SK-N-SH (cell line): ENCODE measurements at regions not wholly inside any gene's neighbourhood (a gene's known extent, or its start where the extent isn't known, plus 50 kb on each side); places are given as distances from the start of the nearest gene placed in this dataset.

ENCODE experiments used
- CTCF ChIA-PET: fragments of 300-600, 350-600 bp; formaldehyde crosslinking; extraction: SDS; loops from one replicate; lab custom pipeline; 2021; lab: Yijun Ruan, JAX
- POLR2A ChIA-PET: fragments of 350-600 bp; sonication (Branson Sonifier 250); formaldehyde crosslinking; extraction: SDS; loops from one replicate; lab custom pipeline; 2020; ENCODE audit warnings: antibody characterized with exemption, inconsistent platforms; lab: Yijun Ruan, JAX
- DNase-seq: peaks from one replicate; pipeline ENCODE4 v3.0.0; 2012
- H2AFZ ChIP-seq: fragments of 200-600 bp; sonication (generic); 2 replicates; pipeline ENCODE4 v1.8.1; 2016; ENCODE audit warnings: antibody characterized with exemption, mild to moderate bottlenecking, low read depth
- H3F3A ChIP-seq: fragments of 200-600 bp; sonication (generic); replicated peaks from 2 replicates; pipeline ENCODE3; 2016; ENCODE audit warnings: antibody characterized with exemption, mild to moderate bottlenecking; ENCODE audit not compliant: insufficient read depth
- H3K27ac ChIP-seq, 2 experiments: fragments of 200-500 bp in 1 of 2; fragments of 200-600 bp in 1 of 2; sonication (Bioruptor generic) in 1 of 2; sonication (generic), shearing (Covaris generic) in 1 of 2; 2 replicates each; pipeline versions ENCODE4 v1.5.1 to v1.6.1; 2014 to 2016; ENCODE audit warnings: low read depth in 2 of 2, inconsistent platforms in 1 of 2, low read length in 1 of 2, mild to moderate bottlenecking in 1 of 2, mixed read lengths in 1 of 2
- H3K27me3 ChIP-seq: fragments of 200-600 bp; sonication (generic), shearing (Covaris generic); 2 replicates; pipeline ENCODE4 v1.6.1; 2016; ENCODE audit warnings: mixed run types; ENCODE audit not compliant: insufficient read depth
- H3K36me3 ChIP-seq, 2 experiments: fragments of 200-500 bp in 1 of 2; fragments of 200-600 bp in 1 of 2; sonication (Bioruptor generic) in 1 of 2; sonication (generic) in 1 of 2; replicated peaks in 1 of 2; 2 replicates each; pipeline versions ENCODE3 to v1.5.1; 2014 to 2016; ENCODE audit warnings: low read length in 1 of 2, mild to moderate bottlenecking in 1 of 2; ENCODE audit not compliant: insufficient read depth in 2 of 2, control insufficient read depth in 1 of 2
- H3K4me1 ChIP-seq, 2 experiments: fragments of 200-500 bp in 1 of 2; fragments of 200-600 bp in 1 of 2; sonication (Bioruptor generic) in 1 of 2; sonication (generic), shearing (Covaris generic) in 1 of 2; 2 replicates each; pipeline versions ENCODE4 v1.5.1 to v1.6.1; 2014 to 2016; ENCODE audit warnings: low read depth in 1 of 2, low read length in 1 of 2, mixed run types in 1 of 2; ENCODE audit not compliant: insufficient read depth in 2 of 2, control insufficient read depth in 1 of 2
- H3K4me2 ChIP-seq: fragments of 200-600 bp; sonication (generic), shearing (Covaris generic); 2 replicates; pipeline ENCODE4 v1.6.1; 2017; ENCODE audit warnings: mixed run types
- H3K4me3 ChIP-seq, 2 experiments: fragments of 200-500 bp in 1 of 2; fragments of 200-600 bp in 1 of 2; sonication (Bioruptor generic) in 1 of 2; sonication (generic), shearing (Covaris generic) in 1 of 2; 2 replicates each; pipeline versions ENCODE4 v1.5.1 to v1.8.1; 2014 to 2016; ENCODE audit warnings: low read depth in 2 of 2, inconsistent platforms in 1 of 2, low read length in 1 of 2, mild to moderate bottlenecking in 1 of 2, mixed read lengths in 1 of 2, moderate library complexity in 1 of 2
- H3K79me2 ChIP-seq: fragments of 200-600 bp; sonication (generic); 2 replicates; pipeline ENCODE4 v1.8.1; 2017; ENCODE audit warnings: mild to moderate bottlenecking; ENCODE audit not compliant: insufficient read depth
- H3K9ac ChIP-seq: fragments of 200-600 bp; sonication (generic); 2 replicates; pipeline ENCODE4 v1.6.1; 2017; ENCODE audit warnings: mixed run types
- H3K9me2 ChIP-seq: fragments of 200-600 bp; sonication (generic); 2 replicates; pipeline ENCODE4 v1.6.1; 2017; ENCODE audit warnings: mixed run types
- H3K9me3 ChIP-seq: fragments of 200-600 bp; sonication (generic); 2 replicates; pipeline ENCODE4 v1.6.1; 2017; ENCODE audit warnings: mixed run types, mild to moderate bottlenecking, moderate library complexity
- H4K20me1 ChIP-seq: fragments of 200-600 bp; sonication (generic); 2 replicates; pipeline ENCODE4 v1.6.1; 2017; ENCODE audit warnings: mild to moderate bottlenecking, mixed run types; ENCODE audit not compliant: insufficient read depth
- CHD2 ChIP-seq: fragments of 150-350 bp; IDR thresholded peaks from 2 replicates; pipeline ENCODE4 v1.6.1; 2018; ENCODE audit warnings: low read length; ENCODE audit not compliant: partially characterized antibody
- CTCF ChIP-seq: fragments of 200-600 bp; sonication (generic); IDR thresholded peaks from 2 replicates; pipeline ENCODE4 v1.6.1; 2017; ENCODE audit warnings: antibody characterized with exemption, mild to moderate bottlenecking, moderate library complexity
- ELF1 ChIP-seq: IDR thresholded peaks from 2 replicates; pipeline ENCODE4 v1.4.0; 2012
- FOSL2 ChIP-seq: IDR thresholded peaks from 2 replicates; pipeline ENCODE4 v1.4.0; 2012; ENCODE audit warnings: low read depth, mild to moderate bottlenecking, moderate library complexity, borderline replicate concordance
- FOXJ3 ChIP-seq: sonication (generic); formaldehyde crosslinking; IDR thresholded peaks from 2 replicates; pipeline ENCODE4 v1.5.1; 2020; ENCODE audit warnings: mild to moderate bottlenecking, missing genetic modification reagents
- FOXM1 ChIP-seq: IDR thresholded peaks from 2 replicates; pipeline ENCODE4 v1.4.0; 2012; ENCODE audit warnings: low read depth, mild to moderate bottlenecking
- GABPA ChIP-seq: IDR thresholded peaks from 2 replicates; pipeline ENCODE4 v1.4.0; 2012; ENCODE audit warnings: low read depth, mild to moderate bottlenecking
- GATA2 ChIP-seq: sonication (generic); formaldehyde crosslinking; IDR thresholded peaks from 2 replicates; pipeline ENCODE4 v1.5.0; 2020; ENCODE audit warnings: mild to moderate bottlenecking, missing genetic modification reagents
- JUND ChIP-seq: IDR thresholded peaks from 2 replicates; pipeline ENCODE4 v1.4.0; 2012
- RCOR1 ChIP-seq: fragments of 150-350 bp; IDR thresholded peaks from 2 replicates; pipeline ENCODE4 v1.6.1; 2017; ENCODE audit warnings: antibody characterized with exemption, low read length
- RFX5 ChIP-seq: IDR thresholded peaks from 2 replicates; pipeline ENCODE4 v1.6.1; 2012; ENCODE audit warnings: mild to moderate bottlenecking, improper control_type of control experiment, low read length
- SIN3A ChIP-seq: IDR thresholded peaks from 2 replicates; pipeline ENCODE4 v1.6.1; 2012; ENCODE audit warnings: low read depth, mild to moderate bottlenecking, low read length, moderate library complexity, borderline replicate concordance
- TCF12 ChIP-seq: IDR thresholded peaks from 2 replicates; pipeline ENCODE4 v1.4.0; 2012
- USF2 ChIP-seq: fragments of 150-350 bp; IDR thresholded peaks from 2 replicates; pipeline ENCODE4 v1.6.1; 2017; ENCODE audit warnings: antibody characterized with exemption, low read length, low read depth, borderline replicate concordance
- ZBTB33 ChIP-seq: IDR thresholded peaks from 2 replicates; pipeline ENCODE4 v1.4.0; 2012; ENCODE audit warnings: low read depth, borderline replicate concordance
- WGBS: methylation state at CpG from one replicate; pipeline ENCODE4 v1.1.6; 2017; ENCODE audit warnings: low lambda C conversion rate; 5-methylcytosine and 5-hydroxymethylcytosine counted together

GRCh38 chr13:42378383-42378780 lies 106.4 kb downstream of the AKAP11 start (continued):
- TF ChIP-seq RCOR1 = no peak

- H2AFZ ChIP-seq = no peak overlapping the region
- TF ChIP-seq ELF1 (no peak), ZBTB33 (no peak)
- no peaks in the 10 kb centered on the region for H3K27me3 ChIP-seq
- no peaks in the 10 kb centered on the region for H3K9me2 ChIP-seq
- no peaks in the 10 kb centered on the region for H3K9me3 ChIP-seq
- DNase-seq = no peak
- no peak overlapping the region for H3K27ac ChIP-seq
- ChIA-PET CTCF (interaction anchor here (0.5 kb wide), 1 partner anchor 11 kb away, joined by 3 read pairs; no protein-coding TSS in a partner anchor), POLR2A (no interaction called here)
- no peaks in the 10 kb centered on the region for H3K36me3 ChIP-seq
- H3K4me2 ChIP-seq = no peak overlapping the region
- no peaks in the 10 kb centered on the region for H4K20me1 ChIP-seq
- no peaks in the 10 kb centered on the region for H3F3A ChIP-seq
- no peaks in the 10 kb centered on the region for H3K4me1 ChIP-seq
- no peak overlapping the region for H3K4me3 ChIP-seq
- H3K79me2 ChIP-seq = no peaks in the 10 kb centered on the region
- WGBS = 36% methylated on average over 1 of the region's 1 CpG
- H3K9ac ChIP-seq = no peak overlapping the region
These were observed 107.3 kb downstream of the AKAP11 start for GRCh38 chr13:42379241-42379640.

GRCh38 chr13:42380420-42381164 lies 108.6 kb downstream of the AKAP11 start:
- WGBS = 54% methylated on average over 12 of the region's 12 CpGs
- TF ChIP-seq TCF12 = no peak
- no peak for TF ChIP-seq FOXJ3
- CTCF ChIA-PET = no interaction called here
- Histone ChIP-seq H3K9ac (no peak overlapping the region), H3K36me3 (no peaks in the 10 kb centered on the region), H3K9me3 (no peaks in the 10 kb centered on the region), H3K27ac (no peak overlapping the region), H3K4me2 (no peak overlapping the region), H3K4me3 (no peak overlapping the region), H3K4me1 (no peaks in the 10 kb centered on the region), H3K79me2 (no peaks in the 10 kb centered on the region), H4K20me1 (no peaks in the 10 kb centered on the region), H3K9me2 (no peaks in the 10 kb centered on the region), H3K27me3 (no peaks in the 10 kb centered on the region), H2AFZ (no peak overlapping the region), H3F3A (no peaks in the 10 kb centered on the region)
- DNase-seq = no peak
- POLR2A ChIA-PET = no interaction called here

GRCh38 chr13:42381165-42381425 lies 109.1 kb downstream of the AKAP11 start:
- Histone ChIP-seq H3K9me2 (no peaks in the 10 kb centered on the region), H3F3A (no peaks in the 10 kb centered on the region), H3K36me3 (no peaks in the 10 kb centered on the region), H3K4me1 (no peaks in the 10 kb centered on the region), H3K27ac (no peak overlapping the region), H3K4me2 (no peak overlapping the region), H4K20me1 (no peaks in the 10 kb centered on the region), H3K9ac (no peak overlapping the region), H3K4me3 (no peak overlapping the region), H3K9me3 (no peaks in the 10 kb centered on the region), H3K79me2 (no peaks in the 10 kb centered on the region), H2AFZ (no peak overlapping the region)
- ChIA-PET CTCF (no interaction called here), POLR2A (no interaction called here)
- DNase-seq = no peak
- no peak for TF ChIP-seq RCOR1
- no peak for TF ChIP-seq USF2
- no peak for TF ChIP-seq SIN3A
- no peak for TF ChIP-seq JUND
- no peak for TF ChIP-seq FOXM1
- TF ChIP-seq GATA2 (CRISPR knock-in tag) = no peak
- no peak for TF ChIP-seq RFX5
- TF ChIP-seq CHD2 = no peak
- TF ChIP-seq FOXJ3 = no peak
- TF ChIP-seq TCF12 = no peak
- TF ChIP-seq FOSL2 = no peak
- no peak for TF ChIP-seq GABPA
- TF ChIP-seq CTCF = no peak
- TF ChIP-seq, all 33 proteins: peak for 0
- 40% methylated on average over 1 of the region's 4 CpGs for WGBS
- no peaks in the 10 kb centered on the region for H3K27me3 ChIP-seq
